Activated CD8-positive, alpha-beta T cell treated with anti-CD3 and anti-CD28 coated beads, Interleukin-2, amount 10 ng/mL, durations not matched to agents 7 days and 5 days (primary cell): ENCODE measurements at regions not wholly inside any gene's neighbourhood (a gene's known extent, or its start where the extent isn't known, plus 50 kb on each side); places are given as distances from the start of the nearest gene placed in this dataset.

Experiments
- ATAC-seq: fragments of 150-1000 bp; cut with Tn5 transposase; one replicate; pipeline ENCODE4 v1.10.0; 2021; ENCODE audit warnings: moderate library complexity
- CTCF ChIA-PET: fragments of 350-600 bp; sonication (Branson Sonifier 250); formaldehyde crosslinking; loops from one replicate; lab custom pipeline; 2021; ENCODE audit warnings: antibody characterized with exemption; lab: Charles Lee
- POLR2A ChIA-PET: fragments of 350-600 bp; sonication (Branson Sonifier 250); formaldehyde crosslinking; loops from one replicate; lab custom pipeline; 2021; ENCODE audit warnings: antibody characterized with exemption; lab: Charles Lee
- DNase-seq: peaks from one replicate; pipeline ENCODE4 v3.0.0-alpha.2; 2020
- H3K27ac Mint-ChIP-seq: one replicate; pipeline ENCODE4 v1.8.0; 2021; ENCODE audit warnings: mild to moderate bottlenecking, mixed read lengths
- H3K27me3 Mint-ChIP-seq: one replicate; pipeline ENCODE4 v1.8.0; 2021; ENCODE audit warnings: low read depth, mixed read lengths
- H3K36me3 Mint-ChIP-seq: one replicate; pipeline ENCODE4 v1.8.0; 2021; ENCODE audit warnings: low read depth, mixed read lengths
- H3K4me1 Mint-ChIP-seq: one replicate; pipeline ENCODE4 v1.8.0; 2021; ENCODE audit warnings: low read depth, mixed read lengths
- H3K4me3 Mint-ChIP-seq: one replicate; pipeline ENCODE4 v1.8.0; 2021; ENCODE audit warnings: mild to moderate bottlenecking, mixed read lengths
- H3K9me3 Mint-ChIP-seq: one replicate; pipeline ENCODE4 v1.8.0; 2022; ENCODE audit warnings: mixed read lengths; ENCODE audit not compliant: insufficient read depth

DNA sequence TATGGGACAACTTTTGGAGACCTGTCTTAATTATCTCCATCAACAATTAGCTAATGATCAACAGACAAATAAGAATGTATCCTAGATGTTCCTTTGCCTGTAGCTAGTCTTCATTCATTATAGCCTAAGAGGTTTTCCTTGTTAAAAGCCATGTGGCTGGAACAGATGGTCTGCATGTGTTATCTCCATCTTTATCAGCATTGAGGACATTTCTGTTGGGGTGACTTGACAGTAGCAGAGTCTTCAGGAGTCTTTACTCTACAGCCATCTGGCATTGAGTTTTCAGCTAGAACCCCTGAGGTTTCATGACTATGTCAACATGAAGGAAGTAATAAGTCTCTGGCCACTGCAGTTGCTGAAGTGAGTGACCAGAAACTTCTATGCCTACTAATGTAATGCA lies 106.6 kb upstream of the TLE4 start:
- ATAC-seq: no peak
- no peak for DNase-seq
- Mint-ChIP-seq H3K4me3 (no peak overlapping the region), H3K27ac (no peak overlapping the region), H3K9me3 (no peaks in the 10 kb centered on the region), H3K27me3 (no peaks in the 10 kb centered on the region), H3K4me1 (peaks cover 16% of the 10 kb centered on the region), H3K36me3 (no peaks in the 10 kb centered on the region)
- ChIA-PET POLR2A (no interaction called here), CTCF (interaction anchor here (2.9 kb wide), 1 partner anchor 13 kb away, joined by 8 read pairs; no protein-coding TSS in a partner anchor)

DNA sequence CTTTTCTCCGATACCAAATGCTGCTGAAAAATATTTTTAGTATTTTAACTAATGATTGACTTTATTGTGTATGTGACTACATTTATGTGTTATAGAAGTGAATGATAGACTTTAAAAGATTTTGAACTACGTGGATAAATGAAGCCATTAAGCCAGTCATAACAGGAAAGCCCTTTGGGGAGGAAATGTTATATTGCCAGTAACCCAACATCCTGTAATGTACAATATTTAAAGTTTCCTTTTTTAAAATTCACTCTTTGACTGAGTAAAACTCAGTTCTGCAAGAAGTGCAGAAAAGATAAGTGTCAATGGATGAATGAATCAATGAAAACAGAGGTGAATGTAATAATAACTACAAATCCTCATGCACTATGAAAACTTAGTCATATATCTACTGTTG lies 102.6 kb upstream of the TLE4 start:
- ATAC-seq (no peak), DNase-seq (no peak)
- no peaks in the 10 kb centered on the region for H3K36me3 Mint-ChIP-seq
- H3K4me3 Mint-ChIP-seq: no peak overlapping the region
- H3K27ac Mint-ChIP-seq: no peak overlapping the region
- H3K9me3 Mint-ChIP-seq: peaks cover under 1% of the 10 kb centered on the region
- no peaks in the 10 kb centered on the region for H3K27me3 Mint-ChIP-seq
- CTCF ChIA-PET: interaction anchor here (1.0 kb wide), 1 partner anchor 12 kb away, joined by 4 read pairs; no protein-coding TSS in a partner anchor
- H3K4me1 Mint-ChIP-seq: peaks cover 28% of the 10 kb centered on the region
- POLR2A ChIA-PET: interaction anchor here (1.2 kb wide), 1 partner anchor 102 kb away, joined by 4 read pairs; the partner anchor contains the start of gene TLE4

DNA sequence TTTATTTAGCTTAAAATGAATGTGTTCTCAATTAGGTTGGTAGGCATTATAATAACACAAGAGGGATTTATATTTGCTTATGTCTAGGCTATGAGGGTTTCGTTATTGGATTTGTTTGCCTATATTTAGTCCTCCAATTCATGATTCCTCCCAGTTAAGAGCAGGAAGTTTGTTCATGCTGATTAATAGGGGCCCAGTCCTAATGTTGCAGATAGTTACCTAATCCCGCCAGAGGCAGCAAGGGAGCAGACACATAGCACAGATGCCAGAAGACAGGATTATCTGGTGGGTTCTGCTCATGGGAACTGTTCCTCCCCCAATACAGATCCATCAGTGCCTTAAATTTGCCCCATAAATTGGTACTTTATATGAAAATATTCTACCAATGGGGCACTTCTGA lies 100.8 kb upstream of the TLE4 start:
- H3K36me3 Mint-ChIP-seq: no peaks in the 10 kb centered on the region
- ATAC-seq: no peak

DNA sequence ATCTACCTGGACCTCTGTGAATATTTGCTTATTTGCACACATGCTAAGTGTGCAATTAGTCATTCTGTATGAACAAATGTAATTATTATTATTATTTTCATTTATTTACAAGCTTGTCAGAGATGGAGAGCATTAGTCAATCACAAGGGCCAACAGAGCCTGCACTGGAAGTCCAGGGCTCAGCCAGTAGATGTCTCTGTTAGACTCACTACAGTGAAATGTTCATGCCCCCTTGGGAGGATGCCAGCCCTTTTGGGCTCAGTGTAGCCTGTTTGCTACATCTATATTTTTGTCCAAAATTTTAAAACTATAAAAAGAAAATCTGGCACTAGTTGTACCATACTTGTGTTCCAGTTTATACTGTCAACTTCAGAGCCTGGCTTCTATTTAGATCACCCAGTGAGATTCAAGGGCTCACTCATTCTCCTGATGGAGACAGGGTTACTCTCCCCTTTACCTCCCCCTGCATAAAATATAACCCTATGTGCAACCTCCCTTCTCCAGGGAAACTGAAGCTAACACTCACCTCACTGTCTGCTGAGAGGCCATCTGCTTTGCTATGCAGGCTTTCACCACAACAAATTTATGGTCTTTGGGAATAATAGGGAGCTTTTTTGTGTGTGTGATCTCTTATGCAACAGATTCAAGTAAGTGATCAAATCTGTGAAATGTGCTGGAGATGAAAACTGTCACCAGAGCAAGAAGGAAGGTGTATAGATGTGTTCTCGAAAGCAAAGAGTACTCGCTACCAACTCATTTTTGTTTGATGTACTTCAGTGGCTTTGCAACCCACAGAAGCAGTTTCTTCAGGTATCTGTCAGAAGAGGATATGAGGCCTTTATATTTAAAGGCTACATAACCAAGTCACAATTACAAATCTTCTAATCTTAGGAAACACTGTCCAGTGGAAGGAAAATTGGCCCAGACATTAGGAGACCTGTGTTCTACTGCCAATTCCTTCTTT lies 99.9 kb upstream of the TLE4 start:
- POLR2A ChIA-PET: interaction anchor here (1.1 to 1.2 kb wide), 2 partner anchors 99 to 100 kb away, joined by 3 to 5 read pairs; partner anchors contain the start of gene TLE4
- H3K4me3 Mint-ChIP-seq: no peak overlapping the region
- H3K27me3 Mint-ChIP-seq: no peaks in the 10 kb centered on the region
- CTCF ChIA-PET: interaction anchor here (1.1 to 2.4 kb wide), 4 partner anchors 84 to 96 kb away, joined by 3 to 8 read pairs (median 3); no protein-coding TSS in a partner anchor
- peaks cover 28% of the 10 kb centered on the region for H3K4me1 Mint-ChIP-seq
- no peak overlapping the region for H3K27ac Mint-ChIP-seq
- H3K9me3 Mint-ChIP-seq: peaks cover 3% of the 10 kb centered on the region
- DNase-seq (peak; percentile 25), ATAC-seq (no peak)
- H3K36me3 Mint-ChIP-seq: no peaks in the 10 kb centered on the region

More for the DNA sequence above, 100.8 kb upstream of the TLE4 start:
- Mint-ChIP-seq H3K4me1 (peaks cover 28% of the 10 kb centered on the region), H3K27ac (no peak overlapping the region), H3K9me3 (peaks cover 3% of the 10 kb centered on the region), H3K4me3 (no peak overlapping the region), H3K27me3 (no peaks in the 10 kb centered on the region)
- DNase-seq: no peak
- POLR2A ChIA-PET: interaction anchor here (1.1 kb wide), 1 partner anchor 100 kb away, joined by 3 read pairs; the partner anchor contains the start of gene TLE4
- CTCF ChIA-PET: interaction anchor here (1.1 to 2.4 kb wide), 4 partner anchors 85 to 97 kb away, joined by 3 to 8 read pairs (median 3); no protein-coding TSS in a partner anchor

DNA sequence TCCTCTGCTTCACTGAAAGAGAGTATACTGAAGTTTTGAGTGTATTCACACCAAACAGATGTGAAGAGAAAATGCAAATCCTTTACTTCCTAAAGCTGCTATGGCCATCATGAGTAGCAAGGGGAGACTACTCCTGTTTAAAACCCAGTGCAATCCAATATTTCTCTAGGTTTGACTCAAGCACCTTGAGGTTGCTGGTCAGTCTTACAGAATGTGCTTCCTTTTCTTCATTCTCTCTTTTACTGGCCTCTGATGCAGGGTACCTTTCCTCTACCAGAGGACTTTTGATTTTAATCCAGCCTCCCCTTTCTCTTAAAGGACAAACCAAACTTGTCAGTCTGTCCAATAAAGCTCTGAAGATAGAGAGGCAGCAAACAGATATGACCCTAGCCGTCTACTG lies 98.1 kb upstream of the TLE4 start:
- CTCF ChIA-PET: no interaction called here

DNA sequence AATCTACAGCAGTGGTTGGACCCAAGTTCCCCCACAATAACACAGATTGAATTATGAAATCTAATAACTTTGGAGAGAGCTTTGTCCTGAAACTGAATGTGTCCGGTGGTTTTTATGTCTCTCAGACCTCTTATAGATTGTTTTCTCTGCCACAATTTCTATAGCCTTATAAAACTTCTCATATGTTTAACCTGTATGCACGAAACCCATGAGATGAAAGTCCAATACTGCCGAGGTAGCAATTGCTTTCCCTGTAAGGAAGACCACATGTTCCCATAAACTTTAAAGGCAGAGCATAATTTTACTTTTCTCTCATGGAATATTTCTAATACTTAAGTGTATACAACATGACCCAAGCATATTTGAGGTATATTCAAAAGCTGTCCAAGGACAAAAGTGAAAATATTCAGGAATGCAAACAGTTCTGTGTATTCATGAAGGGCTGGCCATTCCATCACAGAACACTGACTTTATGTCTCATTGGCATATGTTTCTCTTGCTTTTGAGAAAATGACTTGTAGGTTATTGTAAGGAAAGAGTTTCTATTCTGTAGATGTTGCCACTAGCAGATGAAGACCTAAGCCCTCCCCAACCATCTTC lies 94.4 kb upstream of the TLE4 start:
- Mint-ChIP-seq H3K36me3 (no peaks in the 10 kb centered on the region), H3K4me3 (no peak overlapping the region), H3K27me3 (no peaks in the 10 kb centered on the region), H3K9me3 (peaks cover 3% of the 10 kb centered on the region), H3K27ac (no peak overlapping the region), H3K4me1 (peaks cover 12% of the 10 kb centered on the region)
- no peak for DNase-seq
- CTCF ChIA-PET: no interaction called here
- POLR2A ChIA-PET: no interaction called here
- no peak for ATAC-seq

More for the DNA sequence above, 98.1 kb upstream of the TLE4 start:
- POLR2A ChIA-PET: no interaction called here
- H3K27me3 Mint-ChIP-seq: no peaks in the 10 kb centered on the region
- no peak overlapping the region for H3K27ac Mint-ChIP-seq
- H3K4me1 Mint-ChIP-seq: peaks cover 33% of the 10 kb centered on the region
- ATAC-seq (no peak), DNase-seq (no peak)
- H3K4me3 Mint-ChIP-seq: no peak overlapping the region
- peaks cover 3% of the 10 kb centered on the region for H3K9me3 Mint-ChIP-seq
- H3K36me3 Mint-ChIP-seq: no peaks in the 10 kb centered on the region

DNA sequence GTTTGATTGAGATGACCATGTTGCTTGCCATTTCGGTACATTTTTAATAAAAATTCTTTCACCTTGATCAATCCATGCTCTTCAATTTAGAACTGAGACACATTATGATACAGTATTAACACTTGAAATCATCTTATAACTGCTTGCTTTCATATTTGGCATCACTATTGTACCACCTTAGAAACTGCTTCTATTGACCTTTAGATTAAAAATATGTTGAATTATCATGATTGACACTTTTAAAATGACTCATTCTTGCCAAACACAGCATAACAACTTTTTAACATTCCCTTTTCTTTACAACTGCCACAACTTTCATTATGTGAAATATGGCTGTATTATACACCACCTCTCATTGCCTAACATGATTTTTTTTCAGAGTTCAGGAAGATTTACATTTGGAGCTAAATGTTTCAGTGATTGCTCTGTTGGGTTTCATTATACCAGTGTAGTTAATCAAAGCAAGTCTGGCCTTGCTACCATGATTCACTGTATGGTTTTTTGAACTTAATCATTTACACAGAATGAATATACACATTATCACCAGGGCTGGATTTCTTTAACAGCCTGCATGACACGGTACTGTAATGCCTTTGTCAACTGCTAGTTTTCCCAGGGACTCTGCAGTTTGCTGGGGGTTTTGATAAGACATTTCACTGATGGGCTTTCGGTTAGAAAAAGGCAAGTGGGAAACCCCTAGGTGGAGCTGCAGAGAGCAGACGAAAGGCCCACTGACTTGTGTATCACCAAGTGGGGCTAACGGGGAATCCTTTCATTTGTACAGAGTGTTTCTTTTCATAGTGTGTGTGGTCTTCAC lies 93.6 kb upstream of the TLE4 start:
- Mint-ChIP-seq H3K4me3 (no peak overlapping the region), H3K4me1 (peaks cover 8% of the 10 kb centered on the region), H3K27ac (no peak overlapping the region), H3K36me3 (no peaks in the 10 kb centered on the region), H3K9me3 (peaks cover 3% of the 10 kb centered on the region), H3K27me3 (no peaks in the 10 kb centered on the region)
- ChIA-PET CTCF (interaction anchor here (0.9 to 1.6 kb wide), 6 partner anchors 13 to 209 kb away, joined by 3 to 8 read pairs (median 3); no protein-coding TSS in a partner anchor), POLR2A (interaction anchor here (1.0 kb wide), 1 partner anchor 93 kb away, joined by 4 read pairs; the partner anchor contains the start of gene TLE4)
- DNase-seq (peak; percentile 39), ATAC-seq (no peak)

DNA sequence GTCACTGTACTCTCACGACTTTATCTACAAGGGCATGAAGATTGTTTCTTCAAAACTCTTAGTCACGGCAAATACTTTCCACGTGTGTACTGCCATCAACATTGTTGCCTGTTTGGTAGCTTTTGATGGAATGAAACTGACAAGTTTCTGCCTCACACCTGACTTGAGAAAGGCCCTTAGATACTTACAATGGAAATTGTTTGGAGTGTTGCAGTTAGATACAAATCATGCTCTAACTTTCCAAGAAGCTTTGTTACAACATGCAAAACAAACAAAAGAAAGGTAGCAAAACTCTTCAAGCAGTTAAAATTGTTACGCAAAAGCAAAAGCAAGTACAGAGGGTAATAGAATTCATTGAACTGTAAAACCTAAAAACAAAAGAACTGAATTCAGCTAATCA lies 91.1 kb upstream of the TLE4 start:
- no peak for DNase-seq
- ATAC-seq: no peak
- H3K27me3 Mint-ChIP-seq: no peaks in the 10 kb centered on the region
- ChIA-PET CTCF (interaction anchor here (1.1 kb wide), 1 partner anchor 11 kb away, joined by 4 read pairs; no protein-coding TSS in a partner anchor), POLR2A (no interaction called here)
- no peaks in the 10 kb centered on the region for H3K9me3 Mint-ChIP-seq
- peaks cover 8% of the 10 kb centered on the region for H3K4me1 Mint-ChIP-seq
- H3K27ac Mint-ChIP-seq: no peak overlapping the region
- no peak overlapping the region for H3K4me3 Mint-ChIP-seq
- no peaks in the 10 kb centered on the region for H3K36me3 Mint-ChIP-seq

DNA sequence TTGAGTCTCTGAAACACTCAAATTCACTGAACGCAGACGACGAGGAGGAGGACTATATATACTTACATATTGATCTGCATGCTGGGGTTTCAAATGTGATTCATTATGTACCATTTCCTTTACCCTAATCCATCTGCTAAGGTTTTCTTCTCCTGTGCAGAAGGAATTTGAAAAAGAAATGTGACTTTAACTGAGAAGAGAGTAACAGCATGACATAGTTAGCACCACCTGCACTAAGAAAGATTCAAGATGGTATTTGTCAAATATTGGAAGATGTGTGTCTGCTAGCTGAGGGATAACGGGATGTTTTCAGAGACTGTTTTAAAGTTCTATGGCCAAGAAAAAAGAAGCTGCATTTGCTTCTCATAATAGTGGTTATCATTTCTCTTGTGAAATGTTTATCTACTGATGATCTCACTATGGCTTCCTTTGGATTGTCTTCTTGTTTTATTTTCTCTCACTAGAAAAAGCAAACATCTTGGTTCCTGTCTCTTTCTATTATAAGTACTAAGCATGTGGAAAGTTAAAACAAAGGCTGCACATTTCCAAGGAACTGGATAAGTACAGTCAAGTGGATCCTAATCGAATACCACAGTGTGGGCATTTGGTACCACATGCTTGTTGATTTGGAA lies 89.8 kb upstream of the TLE4 start:
- no peaks in the 10 kb centered on the region for H3K36me3 Mint-ChIP-seq
- H3K27me3 Mint-ChIP-seq: no peaks in the 10 kb centered on the region
- POLR2A ChIA-PET: interaction anchor here (0.6 kb wide), 1 partner anchor 85 kb away, joined by 3 read pairs; no protein-coding TSS in a partner anchor
- no peak overlapping the region for H3K27ac Mint-ChIP-seq
- DNase-seq (no peak), ATAC-seq (no peak)
- CTCF ChIA-PET: interaction anchor here (1.1 kb wide), 1 partner anchor 13 kb away, joined by 4 read pairs; no protein-coding TSS in a partner anchor
- H3K9me3 Mint-ChIP-seq: no peaks in the 10 kb centered on the region
- peaks cover 8% of the 10 kb centered on the region for H3K4me1 Mint-ChIP-seq
- H3K4me3 Mint-ChIP-seq: no peak overlapping the region

DNA sequence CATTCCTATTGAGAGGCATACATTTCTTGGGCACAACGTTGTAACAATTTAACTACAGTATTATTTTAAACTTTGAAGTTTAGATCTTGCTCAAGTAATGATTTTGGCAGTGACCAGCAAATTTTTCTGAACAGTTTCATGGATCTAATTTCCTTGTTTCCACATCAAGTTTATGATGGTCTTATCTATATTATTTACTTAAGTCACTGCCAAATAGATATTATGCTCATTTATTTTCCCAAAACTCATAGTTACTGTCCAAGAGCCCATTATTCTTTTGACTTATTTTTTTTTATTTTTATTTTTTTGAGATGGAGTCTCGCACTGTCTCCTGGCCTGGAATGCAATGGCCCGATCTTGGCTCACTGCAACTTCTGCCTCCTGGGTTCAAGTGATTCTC lies 86.5 kb upstream of the TLE4 start:
- H3K9me3 Mint-ChIP-seq: no peaks in the 10 kb centered on the region
- POLR2A ChIA-PET: no interaction called here
- DNase-seq (no peak), ATAC-seq (no peak)
- no peak overlapping the region for H3K4me3 Mint-ChIP-seq
- CTCF ChIA-PET: no interaction called here
- H3K4me1 Mint-ChIP-seq: no peaks in the 10 kb centered on the region
- H3K27me3 Mint-ChIP-seq: no peaks in the 10 kb centered on the region
- no peaks in the 10 kb centered on the region for H3K36me3 Mint-ChIP-seq
- no peak overlapping the region for H3K27ac Mint-ChIP-seq
